GM20000 (cell line): ENCODE measurements at regions not wholly inside any gene's neighbourhood (a gene's known extent, or its start where the extent isn't known, plus 50 kb on each side); places are given as distances from the start of the nearest gene placed in this dataset.
"Not testable (repeated sequence)": the region's sequence is repeated elsewhere in the genome, so short reads cannot be mapped to it uniquely, and the experiment has no call there.

Source experiments
- DNase-seq: peaks from one replicate; pipeline ENCODE4 v3.0.0; 2012; ENCODE audit warnings: low spot score
- CTCF ChIP-seq: IDR thresholded peaks from 2 replicates; pipeline ENCODE4 v1.5.1; 2012; ENCODE audit warnings: mild to moderate bottlenecking, control low read depth; ENCODE audit errors: extremely low read depth, missing control alignments

GRCh38 chr2:7145707-7146106, 228.5 kb downstream of the RNF144A start:
- no peak for TF ChIP-seq CTCF

GRCh38 chr2:7146151-7146550, 228.9 kb downstream of the RNF144A start:
- no peak for DNase-seq
- TF ChIP-seq CTCF: no peak

More at GRCh38 chr2:7145707-7146106, 228.5 kb downstream of the RNF144A start:
- DNase-seq: no peak

- no peak for DNase-seq
- no peak for TF ChIP-seq CTCF
Measured at GRCh38 chr2:7154656-7155055, 237.4 kb downstream of the RNF144A start.

- TF ChIP-seq CTCF: no peak
- no peak for DNase-seq
Measured at GRCh38 chr2:7161501-7161900, 244.3 kb downstream of the RNF144A start.

GRCh38 chr2:7165736-7166135, 248.5 kb downstream of the RNF144A start:
- TF ChIP-seq CTCF: no peak
- DNase-seq: no peak

GRCh38 chr2:7167801-7168411, 250.7 kb downstream of the RNF144A start:
- TF ChIP-seq CTCF: no peak
- no peak for DNase-seq

GRCh38 chr2:7169593-7169992, 252.4 kb downstream of the RNF144A start:
- no peak for DNase-seq
- no peak for TF ChIP-seq CTCF

- DNase-seq: not testable (repeated sequence)
Measured at GRCh38 chr2:7178996-7179395, 261.8 kb downstream of the RNF144A start.
